OCI-LY3 (cell line): ENCODE measurements at regions not wholly inside any gene's neighbourhood (a gene's known extent, or its start where the extent isn't known, plus 50 kb on each side); places are given as distances from the start of the nearest gene placed in this dataset.

Experiments used
- CTCF ChIP-seq: fragments of 200-600, 300-600 bp; sonication (generic); IDR thresholded peaks from 2 replicates; pipeline ENCODE4 v1.5.1; 2014; ENCODE audit warnings: antibody characterized with exemption, low read length, low read depth
- EZH2phosphoT487 ChIP-seq: fragments of 200-600 bp; shearing (Covaris generic); IDR thresholded peaks from 2 replicates; pipeline ENCODE4 v1.6.1; 2018; ENCODE audit warnings: antibody characterized with exemption, mixed run types, low read depth

- no peak for TF ChIP-seq CTCF
- no peak for TF ChIP-seq EZH2phosphoT487
Observed at GRCh38 chr2:57793310-57793709, 253.3 kb upstream of the VRK2 start.
